ENCODE measurements at regions not wholly inside any gene's neighbourhood (a gene's known extent, or its start where the extent isn't known, plus 50 kb on each side); places are given as distances from the start of the nearest gene placed in this dataset.

- no peak for TF ChIP-seq EZH2 (IDR thresholded peaks at IDR 0.05)
- no peak for TF ChIP-seq POLR2AphosphoS5 (IDR thresholded peaks at IDR 0.05; ENCODE audit: borderline replicate concordance, low read depth, low read length)
These were observed 102.4 kb downstream of the QRSL1 start for GRCh38 chr6:106731843-106732160.
